Muscle layer of colon (tissue), 2 donors: ENCODE measurements at regions not wholly inside any gene's neighbourhood (a gene's known extent, or its start where the extent isn't known, plus 50 kb on each side); places are given as distances from the start of the nearest gene placed in this dataset.

Source experiments
- H3K27ac ChIP-seq: one replicate; pipeline ENCODE4 v1.7.0; 2013; ENCODE audit warnings: low read depth, mild to moderate bottlenecking, low read length, moderate library complexity
- H3K27me3 ChIP-seq, 2 donors: one replicate each; pipeline ENCODE4 v1.7.0; 2013; ENCODE audit warnings: low read length in 2 of 2, mild to moderate bottlenecking in 2 of 2; ENCODE audit not compliant: insufficient read depth in 2 of 2, control insufficient read depth in 1 of 2
- H3K36me3 ChIP-seq: one replicate; pipeline ENCODE4 v1.7.0; 2013; ENCODE audit warnings: mild to moderate bottlenecking, low read length; ENCODE audit not compliant: insufficient read depth
- H3K4me1 ChIP-seq: one replicate; pipeline ENCODE4 v1.7.0; 2013; ENCODE audit warnings: mild to moderate bottlenecking, low read length; ENCODE audit not compliant: insufficient read depth
- H3K4me3 ChIP-seq, 2 donors: one replicate each; pipeline ENCODE4 v1.7.0; 2013; ENCODE audit warnings: low read length in 2 of 2, low read depth in 1 of 2, mild to moderate bottlenecking in 1 of 2, moderate library complexity in 1 of 2
- H3K9ac ChIP-seq: one replicate; pipeline ENCODE4 v1.7.0; 2013; ENCODE audit warnings: low read length
- H3K9me3 ChIP-seq: one replicate; pipeline ENCODE4 v1.7.0; 2013; ENCODE audit warnings: mild to moderate bottlenecking, low read length
- donor health status: abdominal sarcoma.
- donor health status: Adenocarcinoma of cecum.

- no peak overlapping the region for H3K4me3 ChIP-seq
Measured at GRCh38 chr6:156398966-156399365, 378.2 kb upstream of the ARID1B start.

GRCh38 chr6:156398371-156398770 is 378.8 kb upstream of the ARID1B start:
- Histone ChIP-seq H3K9me3 (no peaks in the 10 kb centered on the region), H3K36me3 (no peaks in the 10 kb centered on the region), H3K27me3 (no peaks in the 10 kb centered on the region), H3K4me1 (peaks cover 3% of the 10 kb centered on the region), H3K27ac (no peak overlapping the region), H3K9ac (no peak overlapping the region), H3K4me3 (no peak overlapping the region)

More at GRCh38 chr6:156398966-156399365, 378.2 kb upstream of the ARID1B start:
- Histone ChIP-seq H3K9me3 (no peaks in the 10 kb centered on the region), H3K36me3 (no peaks in the 10 kb centered on the region), H3K4me1 (peaks cover 3% of the 10 kb centered on the region), H3K9ac (no peak overlapping the region), H3K27ac (no peak overlapping the region), H3K27me3 (no peaks in the 10 kb centered on the region)

GRCh38 chr6:156396791-156397418 is 380.3 kb upstream of the ARID1B start:
- Histone ChIP-seq H3K27me3 (no peaks in the 10 kb centered on the region), H3K9me3 (no peaks in the 10 kb centered on the region), H3K27ac (no peak overlapping the region), H3K4me3 (no peak overlapping the region), H3K9ac (no peak overlapping the region), H3K36me3 (no peaks in the 10 kb centered on the region), H3K4me1 (peaks cover 3% of the 10 kb centered on the region)

- H3K36me3 ChIP-seq = no peaks in the 10 kb centered on the region
- no peak overlapping the region for H3K27ac ChIP-seq
- H3K9ac ChIP-seq = no peak overlapping the region
- H3K4me3 ChIP-seq = no peak overlapping the region
- H3K27me3 ChIP-seq = no peaks in the 10 kb centered on the region
- peaks cover 3% of the 10 kb centered on the region for H3K4me1 ChIP-seq
- H3K9me3 ChIP-seq = no peaks in the 10 kb centered on the region
Measured at GRCh38 chr6:156396068-156396771, 381.0 kb upstream of the ARID1B start.

- H3K9ac ChIP-seq = no peak overlapping the region
- H3K36me3 ChIP-seq = no peaks in the 10 kb centered on the region
- peaks cover 3% of the 10 kb centered on the region for H3K4me1 ChIP-seq
- no peak overlapping the region for H3K4me3 ChIP-seq
- no peaks in the 10 kb centered on the region for H3K9me3 ChIP-seq
- no peaks in the 10 kb centered on the region for H3K27me3 ChIP-seq
- no peak overlapping the region for H3K27ac ChIP-seq
Measured at GRCh38 chr6:156395276-156395675, 381.9 kb upstream of the ARID1B start.

GRCh38 chr6:156392648-156393047 is 384.5 kb upstream of the ARID1B start:
- Histone ChIP-seq H3K27ac (no peak overlapping the region), H3K4me3 (no peak overlapping the region), H3K4me1 (peaks cover 3% of the 10 kb centered on the region), H3K9ac (no peak overlapping the region), H3K36me3 (no peaks in the 10 kb centered on the region), H3K9me3 (no peaks in the 10 kb centered on the region), H3K27me3 (no peaks in the 10 kb centered on the region)

GRCh38 chr6:156391977-156392376 is 385.2 kb upstream of the ARID1B start:
- Histone ChIP-seq H3K4me3 (no peak overlapping the region), H3K9ac (no peak overlapping the region), H3K36me3 (no peaks in the 10 kb centered on the region), H3K4me1 (peaks cover 3% of the 10 kb centered on the region), H3K27ac (no peak overlapping the region), H3K9me3 (no peaks in the 10 kb centered on the region), H3K27me3 (no peaks in the 10 kb centered on the region)

- Histone ChIP-seq H3K4me1 (peaks cover under 1% of the 10 kb centered on the region), H3K9me3 (no peaks in the 10 kb centered on the region), H3K36me3 (no peaks in the 10 kb centered on the region), H3K27ac (no peak overlapping the region), H3K27me3 (no peaks in the 10 kb centered on the region), H3K9ac (no peak overlapping the region), H3K4me3 (no peak overlapping the region)
Measured at GRCh38 chr6:156391061-156391672, 386.0 kb upstream of the ARID1B start.

GRCh38 chr6:156390621-156391020 is 386.6 kb upstream of the ARID1B start:
- H3K9ac ChIP-seq = no peak overlapping the region
- no peaks in the 10 kb centered on the region for H3K36me3 ChIP-seq
- no peaks in the 10 kb centered on the region for H3K4me1 ChIP-seq
- no peaks in the 10 kb centered on the region for H3K9me3 ChIP-seq
- H3K27ac ChIP-seq = no peak overlapping the region
- H3K4me3 ChIP-seq = no peak overlapping the region
- H3K27me3 ChIP-seq = no peaks in the 10 kb centered on the region

- Histone ChIP-seq H3K27ac (no peak overlapping the region), H3K9ac (no peak overlapping the region), H3K9me3 (no peaks in the 10 kb centered on the region), H3K4me1 (no peaks in the 10 kb centered on the region), H3K27me3 (no peaks in the 10 kb centered on the region), H3K36me3 (no peaks in the 10 kb centered on the region), H3K4me3 (no peak overlapping the region)
Measured at GRCh38 chr6:156389296-156389695, 387.9 kb upstream of the ARID1B start.

GRCh38 chr6:156387472-156387871 is 389.7 kb upstream of the ARID1B start:
- Histone ChIP-seq H3K36me3 (no peaks in the 10 kb centered on the region), H3K4me1 (no peaks in the 10 kb centered on the region), H3K9me3 (no peaks in the 10 kb centered on the region), H3K27ac (no peak overlapping the region), H3K4me3 (no peak overlapping the region), H3K9ac (no peak overlapping the region), H3K27me3 (no peaks in the 10 kb centered on the region)
